IMR-90 (cell line): ENCODE measurements at regions not wholly inside any gene's neighbourhood (a gene's known extent, or its start where the extent isn't known, plus 50 kb on each side); places are given as distances from the start of the nearest gene placed in this dataset.

Experiments
- ATAC-seq: fragments of 200-7000 bp; cut with Tn5 transposase; 2 replicates; pipeline ENCODE4 v1.9.1; 2020; ENCODE audit warnings: low read depth, mild to moderate bottlenecking, moderate library complexity
- BruUV-seq: library from RNA; stranded (reverse); fragments of 400-500 nt; replicated peaks from 2 replicates; lab custom pipeline; 2021; lab: Mats Ljungman, UMichigan
- CTCF ChIA-PET: fragments of 300-600 bp; formaldehyde crosslinking; extraction: SDS; loops from one replicate; lab custom pipeline; 2021; ENCODE audit warnings: antibody characterized with exemption; lab: Yijun Ruan, JAX
- POLR2A ChIA-PET: fragments of 300-600 bp; sonication (Branson Sonifier 250); formaldehyde crosslinking; loops from one replicate; lab custom pipeline; 2022; ENCODE audit warnings: antibody characterized with exemption; ENCODE audit not compliant: unreplicated experiment; lab: Charles Lee
- DNase-seq: peaks from one replicate; pipeline ENCODE4 v3.0.0; 2013
- H2AFZ ChIP-seq: replicated peaks from 2 replicates; pipeline ENCODE3; 2013; ENCODE audit warnings: low read length, mild to moderate bottlenecking; ENCODE audit not compliant: poor library complexity
- H2AK5ac ChIP-seq: 2 replicates; pipeline ENCODE4 v1.6.1; 2013; ENCODE audit warnings: low read depth, low read length, inconsistent platforms
- H2AK9ac ChIP-seq: replicated peaks from 2 replicates; pipeline ENCODE3; 2013; ENCODE audit warnings: mild to moderate bottlenecking, low read depth, low read length, moderate library complexity; ENCODE audit not compliant: poor library complexity
- H2BK120ac ChIP-seq: 2 replicates; pipeline ENCODE4 v1.6.1; 2013; ENCODE audit warnings: low read depth, low read length, inconsistent platforms
- H2BK15ac ChIP-seq: 3 replicates; pipeline ENCODE4 v1.6.1; 2013; ENCODE audit warnings: low read depth, low read length, inconsistent platforms
- H2BK20ac ChIP-seq: 2 replicates; pipeline ENCODE4 v1.6.1; 2013; ENCODE audit warnings: low read depth, mild to moderate bottlenecking, inconsistent platforms, low read length, moderate library complexity
- H2BK5ac ChIP-seq: 2 replicates; pipeline ENCODE4 v1.6.1; 2013; ENCODE audit warnings: mild to moderate bottlenecking, low read depth, low read length, inconsistent platforms; ENCODE audit not compliant: poor library complexity, severe bottlenecking
- H3K14ac ChIP-seq: replicated peaks from 2 replicates; pipeline ENCODE4 v1.6.1; 2013; ENCODE audit warnings: low read depth, low read length, inconsistent platforms
- H3K18ac ChIP-seq: 2 replicates; pipeline ENCODE4 v1.6.1; 2013; ENCODE audit warnings: low read depth, low read length, control low read depth
- H3K23ac ChIP-seq: 2 replicates; pipeline ENCODE4 v1.6.1; 2013; ENCODE audit warnings: low read depth, low read length, inconsistent platforms
- H3K27ac ChIP-seq: 2 replicates; pipeline ENCODE4 v1.5.1; 2013; ENCODE audit warnings: mild to moderate bottlenecking, control low read depth, low read length; ENCODE audit not compliant: insufficient read depth
- H3K27me3 ChIP-seq: 2 replicates; pipeline ENCODE4 v1.6.1; 2013; ENCODE audit warnings: low read length; ENCODE audit not compliant: control insufficient read depth, insufficient read depth
- H3K36me3 ChIP-seq: 2 replicates; pipeline ENCODE4 v1.6.1; 2013; ENCODE audit warnings: low read length, mixed read lengths; ENCODE audit not compliant: control insufficient read depth, insufficient read depth
- H3K4ac ChIP-seq: 2 replicates; pipeline ENCODE4 v1.6.1; 2013; ENCODE audit warnings: low read depth, low read length, inconsistent platforms
- H3K4me1 ChIP-seq: 2 replicates; pipeline ENCODE4 v1.6.1; 2013; ENCODE audit warnings: low read length, mixed read lengths; ENCODE audit not compliant: control insufficient read depth, insufficient read depth
- H3K4me2 ChIP-seq: 2 replicates; pipeline ENCODE4 v1.6.1; 2013; ENCODE audit warnings: low read depth, mild to moderate bottlenecking, control low read depth, low read length, moderate library complexity
- H3K4me3 ChIP-seq: 2 replicates; pipeline ENCODE4 v1.5.1; 2013; ENCODE audit warnings: low read depth, mild to moderate bottlenecking, control low read depth, low read length, moderate library complexity; ENCODE audit not compliant: insufficient read depth
- H3K56ac ChIP-seq: 2 replicates; pipeline ENCODE4 v1.6.1; 2013; ENCODE audit warnings: low read length, inconsistent platforms; ENCODE audit not compliant: insufficient read depth; ENCODE audit errors: extremely low read depth
- H3K79me1 ChIP-seq, 2 experiments: 2 replicates each; pipeline ENCODE4 v1.6.1; 2013; ENCODE audit warnings: low read length in 2 of 2, inconsistent platforms in 1 of 2, low read depth in 1 of 2
- H3K9ac ChIP-seq: 2 replicates; pipeline ENCODE4 v1.6.1; 2013; ENCODE audit warnings: low read depth, low read length, control low read depth
- H3K9me1 ChIP-seq: 2 replicates; pipeline ENCODE4 v1.6.1; 2013; ENCODE audit warnings: low read length, inconsistent platforms; ENCODE audit not compliant: insufficient read depth
- H3K9me3 ChIP-seq: 2 replicates; pipeline ENCODE4 v1.6.1; 2013; ENCODE audit warnings: low read length; ENCODE audit not compliant: control insufficient read depth, insufficient read depth
- H4K20me1 ChIP-seq: 2 replicates; pipeline ENCODE4 v1.6.1; 2013; ENCODE audit warnings: low read length, inconsistent platforms; ENCODE audit not compliant: insufficient read depth
- H4K5ac ChIP-seq: 2 replicates; pipeline ENCODE4 v1.6.1; 2013; ENCODE audit warnings: mild to moderate bottlenecking, low read depth, low read length, control low read depth
- H4K8ac ChIP-seq, 2 experiments: 2 replicates each; pipeline ENCODE4 v1.6.1; 2013; ENCODE audit warnings: low read depth in 2 of 2, low read length in 2 of 2, control low read depth in 1 of 2, inconsistent platforms in 1 of 2
- H4K91ac ChIP-seq: 2 replicates; pipeline ENCODE4 v1.6.1; 2013; ENCODE audit warnings: low read depth, low read length, inconsistent platforms; ENCODE audit not compliant: insufficient read depth
- MAZ ChIP-seq: IDR thresholded peaks from 2 replicates; pipeline ENCODE4 v1.6.1; 2012; ENCODE audit warnings: low read depth, mild to moderate bottlenecking, low read length, improper control_type of control experiment, moderate library complexity, borderline replicate concordance
- NFE2L2 ChIP-seq: fragments of 150-350 bp; IDR thresholded peaks from 2 replicates; pipeline ENCODE4 v1.6.1; 2016; ENCODE audit warnings: low read depth, mild to moderate bottlenecking, low read length
- RCOR1 ChIP-seq: IDR thresholded peaks from 2 replicates; pipeline ENCODE4 v1.6.1; 2012; ENCODE audit warnings: mild to moderate bottlenecking, low read length, improper control_type of control experiment; ENCODE audit not compliant: insufficient replicate concordance
- WGBS, 2 experiments: methylation state at CpG; one replicate each; pipeline versions ENCODE4 v1.1.5 to v1.1.7; 2013; ENCODE audit warnings: missing lambda C conversion rate in 2 of 2; ENCODE audit not compliant: insufficient read length in 1 of 2; ENCODE audit errors: extremely low coverage in 2 of 2; 5-methylcytosine and 5-hydroxymethylcytosine counted together
- dilution Hi-C: fragments of 300-500 bp; cut with HindIII; formaldehyde crosslinking; loops from one replicate; pipeline ENCODE4 v1.14.3; 2018; ENCODE audit warnings: low sequenced_read_pairs; ENCODE audit not compliant: unreplicated experiment
- in situ Hi-C: fragments of 300-500 bp; cut with MboI; formaldehyde crosslinking; loops from 3 replicates; pipeline ENCODE4 v1.14.3; 2019; ENCODE audit warnings: low sequenced_read_pairs, inconsistent platforms, mixed read lengths
- intact Hi-C: fragments of 100-400 bp; cut with micrococcal nuclease; formaldehyde crosslinking; loops from 2 replicates; pipeline ENCODE4 v1.10.0; 2022

- Histone ChIP-seq H3K4ac (no peak overlapping the region), H3K27ac (no peak overlapping the region), H3K9me1 (peaks cover 3% of the 10 kb centered on the region; the same call in 1 of the 2 replicates), H3K27me3 (no peaks in the 10 kb centered on the region), H3K4me3 (no peak overlapping the region), H4K20me1 (no peaks in the 10 kb centered on the region), H3K79me1 (no peaks in the 10 kb centered on the region), H2AFZ (no peak overlapping the region), H4K8ac (no peak overlapping the region), H4K91ac (no peak overlapping the region), H3K9me3 (no peaks in the 10 kb centered on the region), H3K4me1 (peaks cover 3% of the 10 kb centered on the region; the same call in 1 of the 2 replicates), H3K56ac (no peak overlapping the region), H2BK15ac (no peak overlapping the region), H3K4me2 (no peak overlapping the region), H4K5ac (no peak overlapping the region), H3K23ac (no peak overlapping the region), H3K36me3 (no peaks in the 10 kb centered on the region), H2AK9ac (no peak overlapping the region), H2BK20ac (no peak overlapping the region), H2BK120ac (no peak overlapping the region), H3K18ac (no peak overlapping the region), H3K14ac (no peak overlapping the region), H2AK5ac (no peak overlapping the region), H2BK5ac (no peak overlapping the region), H3K9ac (no peak overlapping the region)
- no TSS peak for BruUV-seq
- in situ Hi-C loops (no loop called here), dilution Hi-C loops (no loop called here), intact Hi-C loops (no loop called here)
- ChIA-PET POLR2A (no interaction called here), CTCF (interaction anchor here (0.6 kb wide), 1 partner anchor 129 kb away, joined by 4 read pairs; no protein-coding TSS in a partner anchor)
- no peak for DNase-seq
- ATAC-seq = no peak
- TF ChIP-seq NFE2L2 = no peak
- no peak for TF ChIP-seq RCOR1
- no peak for TF ChIP-seq MAZ
- no CpG with 5 or more reads among the region's 1 CpG for WGBS, 2 experiments
Observed at GRCh38 chr6:74745670-74746069, 460.2 kb downstream of the COL12A1 start.
